KMS-11 (cell line): ENCODE measurements at regions not wholly inside any gene's neighbourhood (a gene's known extent, or its start where the extent isn't known, plus 50 kb on each side); places are given as distances from the start of the nearest gene placed in this dataset.

Experiments used
- H2AFZ ChIP-seq: fragments of 200-600 bp; sonication (generic); 2 replicates; pipeline ENCODE4 v1.6.1; 2016; ENCODE audit warnings: antibody characterized with exemption, mixed run types, low read depth
- H3K27ac ChIP-seq: fragments of 200-600 bp; sonication (generic); 2 replicates; pipeline ENCODE4 v1.6.1; 2016; ENCODE audit warnings: mild to moderate bottlenecking, mixed run types
- H3K27me3 ChIP-seq: fragments of 200-600 bp; sonication (generic); 2 replicates; pipeline ENCODE4 v1.6.1; 2017; ENCODE audit warnings: mild to moderate bottlenecking, low read depth, mixed run types, moderate library complexity; ENCODE audit not compliant: insufficient read depth
- H3K36me3 ChIP-seq: fragments of 200-600 bp; sonication (generic); 2 replicates; pipeline ENCODE4 v1.6.1; 2017; ENCODE audit warnings: mild to moderate bottlenecking, mixed run types; ENCODE audit not compliant: insufficient read depth
- H3K4me1 ChIP-seq: fragments of 200-600 bp; sonication (generic); 2 replicates; pipeline ENCODE4 v1.6.1; 2016; ENCODE audit warnings: mild to moderate bottlenecking, low read depth, mixed run types; ENCODE audit not compliant: poor library complexity, severe bottlenecking
- H3K4me2 ChIP-seq: fragments of 200-600 bp; sonication (generic); 2 replicates; pipeline ENCODE4 v1.7.0; 2016; ENCODE audit warnings: mild to moderate bottlenecking, mixed run types
- H3K4me3 ChIP-seq: fragments of 200-600 bp; sonication (generic); IDR thresholded peaks from 2 replicates; pipeline ENCODE4 v1.6.1; 2017; ENCODE audit warnings: low read depth, low read length, mixed read lengths; ENCODE audit not compliant: insufficient read depth
- H3K79me2 ChIP-seq: fragments of 200-600 bp; sonication (generic); 2 replicates; pipeline ENCODE4 v1.6.1; 2016; ENCODE audit warnings: low read depth, mixed run types; ENCODE audit not compliant: insufficient read depth
- H3K9ac ChIP-seq: fragments of 200-600 bp; sonication (generic); 2 replicates; pipeline ENCODE4 v1.6.1; 2016; ENCODE audit warnings: mild to moderate bottlenecking, mixed run types
- H4K20me1 ChIP-seq: fragments of 200-600 bp; sonication (generic); 2 replicates; pipeline ENCODE4 v1.6.1; 2016; ENCODE audit warnings: mild to moderate bottlenecking, mixed run types; ENCODE audit not compliant: insufficient read depth
- TF ChIP-seq, protein P1 (sequence below): fragments of 200-600 bp; sonication (generic); conservative IDR thresholded peaks from 2 replicates; pipeline ENCODE4 v1.6.1; 2017; ENCODE audit warnings: low read depth, mild to moderate bottlenecking, antibody characterized with exemption, low read length, moderate library complexity, mixed read lengths

GRCh38 chr22:49242480-49242879, 585.2 kb downstream of the BRD1 start:
- Histone ChIP-seq H3K9ac (no peak overlapping the region), H3K4me3 (no peak overlapping the region), H3K36me3 (no peaks in the 10 kb centered on the region), H3K27me3 (no peaks in the 10 kb centered on the region; the same call in 1 of the 2 replicates), H3K79me2 (no peaks in the 10 kb centered on the region), H3K27ac (no peak overlapping the region), H2AFZ (no peak overlapping the region), H3K4me1 (no peaks in the 10 kb centered on the region), H3K4me2 (no peak overlapping the region), H4K20me1 (no peaks in the 10 kb centered on the region)
- TF ChIP-seq, protein P1, sequence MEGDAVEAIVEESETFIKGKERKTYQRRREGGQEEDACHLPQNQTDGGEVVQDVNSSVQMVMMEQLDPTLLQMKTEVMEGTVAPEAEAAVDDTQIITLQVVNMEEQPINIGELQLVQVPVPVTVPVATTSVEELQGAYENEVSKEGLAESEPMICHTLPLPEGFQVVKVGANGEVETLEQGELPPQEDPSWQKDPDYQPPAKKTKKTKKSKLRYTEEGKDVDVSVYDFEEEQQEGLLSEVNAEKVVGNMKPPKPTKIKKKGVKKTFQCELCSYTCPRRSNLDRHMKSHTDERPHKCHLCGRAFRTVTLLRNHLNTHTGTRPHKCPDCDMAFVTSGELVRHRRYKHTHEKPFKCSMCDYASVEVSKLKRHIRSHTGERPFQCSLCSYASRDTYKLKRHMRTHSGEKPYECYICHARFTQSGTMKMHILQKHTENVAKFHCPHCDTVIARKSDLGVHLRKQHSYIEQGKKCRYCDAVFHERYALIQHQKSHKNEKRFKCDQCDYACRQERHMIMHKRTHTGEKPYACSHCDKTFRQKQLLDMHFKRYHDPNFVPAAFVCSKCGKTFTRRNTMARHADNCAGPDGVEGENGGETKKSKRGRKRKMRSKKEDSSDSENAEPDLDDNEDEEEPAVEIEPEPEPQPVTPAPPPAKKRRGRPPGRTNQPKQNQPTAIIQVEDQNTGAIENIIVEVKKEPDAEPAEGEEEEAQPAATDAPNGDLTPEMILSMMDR: no peak

GRCh38 chr22:49241174-49241851, 586.4 kb downstream of the BRD1 start:
- H3K27ac ChIP-seq: no peak overlapping the region

DNA sequence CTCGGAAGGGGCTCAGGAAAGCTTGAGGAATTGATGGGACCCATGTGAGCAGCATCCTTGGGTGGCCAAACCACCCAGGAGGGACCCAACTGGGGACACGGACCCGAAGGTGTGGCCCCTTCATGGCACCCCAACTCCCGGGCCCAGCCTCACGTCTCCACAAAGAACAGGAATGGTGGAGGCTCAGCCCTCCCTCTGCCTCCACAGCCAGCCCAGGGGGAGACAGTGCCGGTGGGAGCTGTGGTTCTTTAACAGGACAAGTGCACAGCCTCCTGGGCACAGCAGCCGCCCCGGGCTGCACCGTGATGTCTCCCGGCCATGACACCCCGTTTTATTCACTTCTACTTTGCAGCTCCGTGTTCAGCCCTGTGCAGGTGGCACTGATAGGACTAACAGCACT, 587.2 kb downstream of the BRD1 start:
- H2AFZ ChIP-seq: no peak overlapping the region
- no peak overlapping the region for H3K4me2 ChIP-seq
- no peaks in the 10 kb centered on the region for H4K20me1 ChIP-seq
- H3K36me3 ChIP-seq: no peaks in the 10 kb centered on the region
- TF ChIP-seq, protein P1: no peak
- H3K9ac ChIP-seq: no peak overlapping the region
- no peaks in the 10 kb centered on the region for H3K79me2 ChIP-seq
- H3K4me1 ChIP-seq: no peaks in the 10 kb centered on the region
- H3K27me3 ChIP-seq: no peaks in the 10 kb centered on the region; the same call in 1 of the 2 replicates
- H3K4me3 ChIP-seq: no peak overlapping the region
- H3K27ac ChIP-seq: no peak overlapping the region

More at GRCh38 chr22:49241174-49241851, 586.4 kb downstream of the BRD1 start:
- Histone ChIP-seq H3K4me3 (no peak overlapping the region), H3K4me2 (no peak overlapping the region), H3K9ac (no peak overlapping the region), H2AFZ (no peak overlapping the region), H3K4me1 (no peaks in the 10 kb centered on the region), H3K27me3 (no peaks in the 10 kb centered on the region; the same call in 1 of the 2 replicates), H3K79me2 (no peaks in the 10 kb centered on the region), H4K20me1 (no peaks in the 10 kb centered on the region), H3K36me3 (no peaks in the 10 kb centered on the region)
- TF ChIP-seq, protein P1: no peak

- no peak overlapping the region for H3K27ac ChIP-seq
- no peaks in the 10 kb centered on the region for H3K36me3 ChIP-seq
- H3K9ac ChIP-seq: no peak overlapping the region
- H2AFZ ChIP-seq: no peak overlapping the region
- H3K4me2 ChIP-seq: no peak overlapping the region
- H3K27me3 ChIP-seq: no peaks in the 10 kb centered on the region; the same call in 1 of the 2 replicates
- H3K4me3 ChIP-seq: no peak overlapping the region
- no peaks in the 10 kb centered on the region for H3K79me2 ChIP-seq
- no peaks in the 10 kb centered on the region for H3K4me1 ChIP-seq
- H4K20me1 ChIP-seq: no peaks in the 10 kb centered on the region
- TF ChIP-seq, protein P1: no peak
These were observed 587.7 kb downstream of the BRD1 start for GRCh38 chr22:49240016-49240380.
